GM12878 (cell line): ENCODE measurements at regions not wholly inside any gene's neighbourhood (a gene's known extent, or its start where the extent isn't known, plus 50 kb on each side); places are given as distances from the start of the nearest gene placed in this dataset.

ENCODE experiments used
- ATAC-seq: fragments of 200-7000 bp; cut with Tn5 transposase; 3 replicates; pipeline ENCODE4 v1.9.1; 2020; ENCODE audit warnings: mild to moderate bottlenecking, moderate library complexity
- BruUV-seq: library from RNA; stranded (reverse); fragments of 400-500 nt; replicated peaks from 2 replicates; lab custom pipeline; 2021; lab: Mats Ljungman, UMichigan
- CTCF ChIA-PET: fragments of 300-600 bp; sonication (Branson Sonifier 250); formaldehyde crosslinking; extraction: SDS; loops from one replicate; lab custom pipeline; 2021; ENCODE audit warnings: inconsistent platforms; lab: Yijun Ruan, JAX
- POLR2A ChIA-PET: fragments of 350-600 bp; formaldehyde crosslinking; extraction: SDS; loops from one replicate; lab custom pipeline; 2021; ENCODE audit warnings: inconsistent platforms; lab: Charles Lee
- RAD21 ChIA-PET: fragments of 300-600 bp; sonication (Branson Sonifier 250); formaldehyde crosslinking; loops from one replicate; lab custom pipeline; 2023; ENCODE audit warnings: antibody characterized with exemption; ENCODE audit not compliant: unreplicated experiment; lab: Charles Lee
- SMC1A ChIA-PET: fragments of 300-600 bp; sonication (Branson Sonifier 250); formaldehyde crosslinking; loops from one replicate; lab custom pipeline; 2023; ENCODE audit not compliant: unreplicated experiment, uncharacterized antibody; lab: Charles Lee
- DNase-seq: peaks from one replicate; pipeline ENCODE4 v3.0.0-alpha.2; 2011; ENCODE audit warnings: low read depth, low spot score
- FAIRE-seq: peaks from 3 replicates; lab custom pipeline; 2011; peaks lifted over from hg19 to GRCh38; lab: Jason Lieb, UNC
- H2AFZ ChIP-seq: 2 replicates; pipeline ENCODE4 v1.6.0; 2011; ENCODE audit warnings: low read depth, low read length, control low read depth; ENCODE audit not compliant: control insufficient read depth
- H3K27ac ChIP-seq: 2 replicates; pipeline ENCODE4 v1.5.1; 2011; ENCODE audit warnings: control low read depth; ENCODE audit not compliant: control insufficient read depth, insufficient read depth
- H3K27me3 ChIP-seq, 2 experiments: replicated peaks in 1 of 2; 2 replicates each; pipeline versions ENCODE4 v1.6.0 to v1.6.1; 2011; ENCODE audit warnings: low read length in 1 of 2; ENCODE audit not compliant: control insufficient read depth in 2 of 2, insufficient read depth in 2 of 2
- H3K36me3 ChIP-seq, 2 experiments: 2 replicates each; pipeline ENCODE4 v1.5.1; 2011; ENCODE audit warnings: low read length in 1 of 2; ENCODE audit not compliant: control insufficient read depth in 2 of 2, insufficient read depth in 2 of 2
- H3K4me1 ChIP-seq: 2 replicates; pipeline ENCODE4 v1.6.1; 2011; ENCODE audit warnings: mild to moderate bottlenecking, low read length, moderate library complexity, mixed read lengths; ENCODE audit not compliant: control insufficient read depth, insufficient read depth
- H3K4me2 ChIP-seq: 2 replicates; pipeline ENCODE4 v1.6.0; 2011; ENCODE audit warnings: control low read depth; ENCODE audit not compliant: control insufficient read depth, insufficient read depth
- H3K4me3 ChIP-seq: fragments of 200-600 bp; sonication (generic); 2 replicates; pipeline ENCODE4 v1.5.1; 2016
- H3K79me2 ChIP-seq: 2 replicates; pipeline ENCODE4 v1.6.0; 2011; ENCODE audit warnings: low read length; ENCODE audit not compliant: control insufficient read depth, insufficient read depth
- H3K9ac ChIP-seq: 2 replicates; pipeline ENCODE4 v1.8.0; 2011; ENCODE audit warnings: low read length, control low read depth, mixed read lengths; ENCODE audit not compliant: control insufficient read depth, insufficient read depth
- H3K9me3 ChIP-seq: replicated peaks from 3 replicates; pipeline ENCODE4 v1.5.1; 2011; ENCODE audit warnings: mild to moderate bottlenecking, low read length; ENCODE audit not compliant: control insufficient read depth, insufficient read depth
- H4K20me1 ChIP-seq: 2 replicates; pipeline ENCODE4 v1.6.0; 2011; ENCODE audit not compliant: control insufficient read depth, insufficient read depth
- CHD2 ChIP-seq: IDR thresholded peaks from 2 replicates; pipeline ENCODE4 v1.6.1; 2011; ENCODE audit warnings: low read depth, low read length, improper control_type of control experiment, borderline replicate concordance
- CTCF ChIP-seq, 3 experiments: IDR thresholded peaks in 2 of 3; conservative IDR thresholded peaks in 1 of 3; 2 replicates each; pipeline ENCODE4 v1.5.1; 2011; ENCODE audit warnings: low read depth in 3 of 3, low read length in 3 of 3, mild to moderate bottlenecking in 3 of 3, control low read depth in 2 of 3, moderate library complexity in 2 of 3, inconsistent platforms in 1 of 3, mixed read lengths in 1 of 3; ENCODE audit not compliant: control insufficient read depth in 2 of 3, insufficient read depth in 1 of 3; ENCODE audit errors: extremely low read depth in 1 of 3
- PAX8 ChIP-seq: fragments of 450-650 bp; IDR thresholded peaks from 2 replicates; pipeline ENCODE4 v1.6.1; 2017; ENCODE audit warnings: mild to moderate bottlenecking, moderate library complexity
- PRDM15 ChIP-seq: fragments of 450-650 bp; formaldehyde crosslinking; IDR thresholded peaks from 2 replicates; pipeline ENCODE4 v1.4.0; 2020; ENCODE audit warnings: mild to moderate bottlenecking, moderate library complexity
- RCOR1 ChIP-seq: conservative IDR thresholded peaks from 2 replicates; pipeline ENCODE4 v1.6.1; 2012; ENCODE audit warnings: low read depth, low read length, improper control_type of control experiment
- WGBS: methylation state at CpG from one replicate; pipeline ENCODE4 v1.1.6; 2016; ENCODE audit warnings: low lambda C conversion rate; ENCODE audit not compliant: insufficient replicate concordance, insufficient coverage; ENCODE audit errors: missing lambda C conversion rate; 5-methylcytosine and 5-hydroxymethylcytosine counted together
- in situ Hi-C: fragments of 300-500 bp; cut with MboI; formaldehyde crosslinking; loops from 9 replicates; pipeline ENCODE4 v1.14.3; 2018; ENCODE audit warnings: mixed read lengths
- intact Hi-C: fragments of 100-400 bp; cut with micrococcal nuclease; formaldehyde crosslinking; loops from one replicate; pipeline ENCODE4 v1.14.2; 2022; ENCODE audit not compliant: unreplicated experiment

- TF ChIP-seq CTCF (IDR thresholded peaks at IDR 0.05 in 2 of 3, conservative IDR thresholded peaks at IDR 0.05 in 1 of 3; ENCODE audit: control insufficient read depth in 2 of 3, extremely low read depth in 1 of 3, insufficient read depth in 1 of 3, low read depth in 3 of 3, low read length in 3 of 3) (no peak), PAX8 (no peak), RCOR1 (no peak)
- TF ChIP-seq, all 136 proteins: peak for 0
Measured at GRCh38 chr2:228600265-228600664, 418.8 kb upstream of the SPHKAP start (continued).

GRCh38 chr2:228599781-228600180 is 418.3 kb upstream of the SPHKAP start:
- no peaks in the 10 kb centered on the region for H4K20me1 ChIP-seq
- no peaks in the 10 kb centered on the region for H3K79me2 ChIP-seq
- TF ChIP-seq PRDM15 (CRISPR knock-in tag) (no peak), CHD2 (no peak)
- WGBS, result 100% methylated on average over 1 of the region's 1 CpG
- H3K9me3 ChIP-seq, result no peaks in the 10 kb centered on the region; the same call in 2 of the 3 replicates
- no peak overlapping the region for H2AFZ ChIP-seq
- in situ Hi-C loops, result no loop called here
- POLR2A ChIA-PET, result no interaction called here
- H3K27ac ChIP-seq, result no peak overlapping the region
- no peak for DNase-seq
- H3K4me3 ChIP-seq, result no peak overlapping the region
- RAD21 ChIA-PET, result no interaction called here
- no peak overlapping the region for H3K9ac ChIP-seq
- SMC1A ChIA-PET, result interaction anchor here (0.9 to 2.3 kb wide), 4 partner anchors 9 to 13 kb away, joined by 3 to 6 read pairs (median 4); no protein-coding TSS in a partner anchor
- CTCF ChIA-PET, result no interaction called here
- BruUV-seq, result no TSS peak
- no peak for ATAC-seq
- H3K27me3 ChIP-seq, result no peaks in the 10 kb centered on the region
- intact Hi-C loops, result loop anchor here (10.0 kb wide), 1 partner anchor 815 kb away; no protein-coding TSS in a partner anchor
- H3K4me2 ChIP-seq, result no peak overlapping the region
- no peaks in the 10 kb centered on the region for H3K4me1 ChIP-seq
- no peaks in the 10 kb centered on the region for H3K36me3 ChIP-seq
- FAIRE-seq, result no peak
